ENCODE measurements at regions not wholly inside any gene's neighbourhood (a gene's known extent, or its start where the extent isn't known, plus 50 kb on each side); places are given as distances from the start of the nearest gene placed in this dataset.

- TF ChIP-seq CTCF (IDR thresholded peaks at IDR 0.05) (no peak), POLR2A (IDR thresholded peaks at IDR 0.05) (no peak)
Measured at GRCh38 chr2:82853299-82853698, 1605.8 kb downstream of the SUCLG1 start.
